Transverse colon (tissue), 4 donors: ENCODE measurements at regions not wholly inside any gene's neighbourhood (a gene's known extent, or its start where the extent isn't known, plus 50 kb on each side); places are given as distances from the start of the nearest gene placed in this dataset.

Source experiments
- EP300 ChIP-seq: sonication (generic); formaldehyde crosslinking; IDR thresholded peaks from one replicate; pipeline ENCODE4 v1.6.1; 2017; ENCODE audit warnings: antibody characterized with exemption, low read depth
- POLR2A ChIP-seq: fragments of 450-650 bp; IDR thresholded peaks from one replicate; pipeline ENCODE4 v1.6.1; 2016; ENCODE audit warnings: antibody characterized with exemption, mild to moderate bottlenecking, moderate library complexity
- POLR2AphosphoS5 ChIP-seq, 3 donors: sonication (generic); formaldehyde crosslinking; IDR thresholded peaks; one replicate each; pipeline ENCODE4 v1.6.1; 2016; ENCODE audit warnings: antibody characterized with exemption in 3 of 3
- TF ChIP-seq, protein P1 (sequence below), 5 experiments: fragments of 200-600 bp in 3 of 5; fragments of 450-650 bp in 2 of 5; sonication (generic) in 3 of 5; IDR thresholded peaks; 1 replicate in 2 of 5; 2 replicates in 3 of 5; pipeline ENCODE4 v1.5.1; 2016 to 2017; ENCODE audit warnings: antibody characterized with exemption in 5 of 5, inconsistent platforms in 3 of 5, mild to moderate bottlenecking in 2 of 5, moderate library complexity in 1 of 5

- TF ChIP-seq, protein P1, sequence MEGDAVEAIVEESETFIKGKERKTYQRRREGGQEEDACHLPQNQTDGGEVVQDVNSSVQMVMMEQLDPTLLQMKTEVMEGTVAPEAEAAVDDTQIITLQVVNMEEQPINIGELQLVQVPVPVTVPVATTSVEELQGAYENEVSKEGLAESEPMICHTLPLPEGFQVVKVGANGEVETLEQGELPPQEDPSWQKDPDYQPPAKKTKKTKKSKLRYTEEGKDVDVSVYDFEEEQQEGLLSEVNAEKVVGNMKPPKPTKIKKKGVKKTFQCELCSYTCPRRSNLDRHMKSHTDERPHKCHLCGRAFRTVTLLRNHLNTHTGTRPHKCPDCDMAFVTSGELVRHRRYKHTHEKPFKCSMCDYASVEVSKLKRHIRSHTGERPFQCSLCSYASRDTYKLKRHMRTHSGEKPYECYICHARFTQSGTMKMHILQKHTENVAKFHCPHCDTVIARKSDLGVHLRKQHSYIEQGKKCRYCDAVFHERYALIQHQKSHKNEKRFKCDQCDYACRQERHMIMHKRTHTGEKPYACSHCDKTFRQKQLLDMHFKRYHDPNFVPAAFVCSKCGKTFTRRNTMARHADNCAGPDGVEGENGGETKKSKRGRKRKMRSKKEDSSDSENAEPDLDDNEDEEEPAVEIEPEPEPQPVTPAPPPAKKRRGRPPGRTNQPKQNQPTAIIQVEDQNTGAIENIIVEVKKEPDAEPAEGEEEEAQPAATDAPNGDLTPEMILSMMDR (IDR thresholded peaks at IDR 0.05): no peak
- TF ChIP-seq POLR2A (no peak), POLR2AphosphoS5 (IDR thresholded peaks at IDR 0.05) (no peak), EP300 (no peak)
These were observed 262.5 kb upstream of the SORCS1 start for GRCh38 chr10:107427016-107427415.
